CD14-positive monocyte (primary cell): ENCODE measurements at regions not wholly inside any gene's neighbourhood (a gene's known extent, or its start where the extent isn't known, plus 50 kb on each side); places are given as distances from the start of the nearest gene placed in this dataset.

Experiments
- DNase-seq, 3 donors: peaks; one replicate each; pipeline ENCODE4 v3.0.0-alpha.2; 2011 to 2022
- H2AFZ ChIP-seq: 2 replicates; pipeline ENCODE4 v1.6.0; 2012; ENCODE audit warnings: mild to moderate bottlenecking, low read depth, low read length, inconsistent platforms; ENCODE audit not compliant: insufficient read depth, poor library complexity, severe bottlenecking
- H3K27ac ChIP-seq, 2 donors: 1 replicate in 1 of 2; 2 replicates in 1 of 2; pipeline ENCODE4 v1.5.1; 2012 to 2013; ENCODE audit warnings: low read length in 2 of 2, control low read depth in 1 of 2, inconsistent platforms in 1 of 2, low read depth in 1 of 2, mild to moderate bottlenecking in 1 of 2
- H3K27me3 ChIP-seq, 2 donors: one replicate each; pipeline versions ENCODE4 v1.6.0 to v1.6.1; 2011 to 2013; ENCODE audit warnings: low read length in 2 of 2; ENCODE audit not compliant: control insufficient read depth in 2 of 2, insufficient read depth in 2 of 2
- H3K36me3 ChIP-seq, 2 donors: replicated peaks in 1 of 2; 1 replicate in 1 of 2; 2 replicates in 1 of 2; pipeline versions ENCODE4 v1.5.1 to v1.6.1; 2012 to 2013; ENCODE audit warnings: low read length in 2 of 2, control low read depth in 1 of 2, inconsistent platforms in 1 of 2, mild to moderate bottlenecking in 1 of 2; ENCODE audit not compliant: insufficient read depth in 2 of 2, control insufficient read depth in 1 of 2
- H3K4me1 ChIP-seq, 2 donors: 1 replicate in 1 of 2; 2 replicates in 1 of 2; pipeline versions ENCODE4 v1.5.1 to v1.6.1; 2012 to 2013; ENCODE audit warnings: low read length in 2 of 2, control low read depth in 1 of 2, inconsistent platforms in 1 of 2, mild to moderate bottlenecking in 1 of 2, moderate library complexity in 1 of 2; ENCODE audit not compliant: insufficient read depth in 2 of 2, control insufficient read depth in 1 of 2
- H3K4me2 ChIP-seq: replicated peaks from 2 replicates; pipeline ENCODE3; 2012; ENCODE audit warnings: low read length, moderate library complexity, mild to moderate bottlenecking; ENCODE audit not compliant: poor library complexity, severe bottlenecking; ENCODE audit errors: extremely low read depth
- H3K4me3 ChIP-seq, 3 experiments: fragments of 200-600 bp in 1 of 3; sonication (generic) in 1 of 3; replicated peaks in 1 of 3; 1 replicate in 2 of 3; 2 replicates in 1 of 3; pipeline ENCODE4 v1.5.1; 2011 to 2013; ENCODE audit warnings: low read length in 3 of 3, mild to moderate bottlenecking in 3 of 3, control low read depth in 2 of 3, low read depth in 2 of 3, inconsistent platforms in 1 of 3, moderate library complexity in 1 of 3
- H3K79me2 ChIP-seq: 2 replicates; pipeline ENCODE4 v1.6.0; 2012; ENCODE audit warnings: mild to moderate bottlenecking, control low read depth, inconsistent platforms, low read length, moderate library complexity; ENCODE audit not compliant: insufficient read depth
- H3K9ac ChIP-seq: 2 replicates; pipeline ENCODE4 v1.6.0; 2017; ENCODE audit warnings: low read length, mild to moderate bottlenecking; ENCODE audit not compliant: insufficient read depth, poor library complexity, severe bottlenecking
- H3K9me3 ChIP-seq, 2 donors: replicated peaks in 1 of 2; 1 replicate in 1 of 2; 2 replicates in 1 of 2; pipeline versions ENCODE4 v1.5.1 to v1.6.1; 2012 to 2013; ENCODE audit warnings: low read length in 2 of 2, control low read depth in 1 of 2; ENCODE audit not compliant: control insufficient read depth in 1 of 2, insufficient read depth in 1 of 2
- H4K20me1 ChIP-seq: 2 replicates; pipeline ENCODE4 v1.6.0; 2012; ENCODE audit warnings: mild to moderate bottlenecking, low read length, control low read depth, moderate library complexity; ENCODE audit not compliant: insufficient read depth
- H3K27ac Mint-ChIP-seq, 7 donors: one replicate each; pipeline ENCODE4 v1.8.0; 2020; ENCODE audit warnings: mild to moderate bottlenecking in 7 of 7, mixed read lengths in 7 of 7, moderate library complexity in 6 of 7, inconsistent platforms in 2 of 7
- H3K27me3 Mint-ChIP-seq, 3 donors: one replicate each; pipeline ENCODE4 v1.8.0; 2021 to 2022; ENCODE audit warnings: low read depth in 3 of 3, mild to moderate bottlenecking in 3 of 3, mixed read lengths in 3 of 3, moderate library complexity in 3 of 3, inconsistent platforms in 1 of 3
- H3K36me3 Mint-ChIP-seq, 2 donors: one replicate each; pipeline ENCODE4 v1.8.0; 2020; ENCODE audit warnings: mixed read lengths in 2 of 2, inconsistent platforms in 1 of 2, mild to moderate bottlenecking in 1 of 2
- H3K4me1 Mint-ChIP-seq: one replicate; pipeline ENCODE4 v1.8.0; 2020; ENCODE audit warnings: mild to moderate bottlenecking, mixed read lengths
- H3K4me3 Mint-ChIP-seq, 2 donors: one replicate each; pipeline ENCODE4 v1.8.0; 2020; ENCODE audit warnings: mild to moderate bottlenecking in 2 of 2, mixed read lengths in 2 of 2, moderate library complexity in 1 of 2
- H3K9me3 Mint-ChIP-seq, 7 donors: one replicate each; pipeline ENCODE4 v1.8.0; 2020 to 2022; ENCODE audit warnings: mixed read lengths in 7 of 7, mild to moderate bottlenecking in 6 of 7, moderate library complexity in 6 of 7, inconsistent platforms in 2 of 7
- WGBS: methylation state at CpG from one replicate; pipeline ENCODE4 v1.1.5; 2013; ENCODE audit warnings: missing lambda C conversion rate; ENCODE audit not compliant: insufficient coverage; 5-methylcytosine and 5-hydroxymethylcytosine counted together
- intact Hi-C, 2 donors: fragments of 100-400 bp; cut with micrococcal nuclease; formaldehyde crosslinking; loops; one replicate each; pipeline versions ENCODE4 v1.15.0 to v1.15.1; 2023
- TF ChIP-seq, protein P1 (sequence below): fragments of 200-600 bp; IDR thresholded peaks from one replicate; pipeline ENCODE4 v1.8.0; 2022; ENCODE audit warnings: antibody characterized with exemption, mild to moderate bottlenecking

GRCh38 chr2:139769633-139770032 lies 989.4 kb upstream of the NXPH2 start:
- H3K27ac ChIP-seq, result no peak overlapping the region
- Mint-ChIP-seq H3K4me1 (no peaks in the 10 kb centered on the region), H3K9me3 (peaks cover 0 to 4% (median 0%) of the 10 kb centered on the region in 7 donors), H3K27ac (no peak overlapping the region), H3K4me3 (no peak overlapping the region), H3K27me3 (no peaks in the 10 kb centered on the region), H3K36me3 (no peaks in the 10 kb centered on the region)
- no peaks in the 10 kb centered on the region for H3K36me3 ChIP-seq
- no peak for DNase-seq
- no CpG with 5 or more reads among the region's 1 CpG for WGBS
- no peaks in the 10 kb centered on the region for H3K4me1 ChIP-seq
- no peak overlapping the region for H3K4me2 ChIP-seq
- no peak overlapping the region for H3K9ac ChIP-seq
- H3K4me3 ChIP-seq, result no peak overlapping the region
- H3K79me2 ChIP-seq, result no peaks in the 10 kb centered on the region
- no peaks in the 10 kb centered on the region for H4K20me1 ChIP-seq
- no peak overlapping the region for H2AFZ ChIP-seq
- H3K9me3 ChIP-seq, result no peaks in the 10 kb centered on the region
- H3K27me3 ChIP-seq, result no peaks in the 10 kb centered on the region
- TF ChIP-seq, protein P1, sequence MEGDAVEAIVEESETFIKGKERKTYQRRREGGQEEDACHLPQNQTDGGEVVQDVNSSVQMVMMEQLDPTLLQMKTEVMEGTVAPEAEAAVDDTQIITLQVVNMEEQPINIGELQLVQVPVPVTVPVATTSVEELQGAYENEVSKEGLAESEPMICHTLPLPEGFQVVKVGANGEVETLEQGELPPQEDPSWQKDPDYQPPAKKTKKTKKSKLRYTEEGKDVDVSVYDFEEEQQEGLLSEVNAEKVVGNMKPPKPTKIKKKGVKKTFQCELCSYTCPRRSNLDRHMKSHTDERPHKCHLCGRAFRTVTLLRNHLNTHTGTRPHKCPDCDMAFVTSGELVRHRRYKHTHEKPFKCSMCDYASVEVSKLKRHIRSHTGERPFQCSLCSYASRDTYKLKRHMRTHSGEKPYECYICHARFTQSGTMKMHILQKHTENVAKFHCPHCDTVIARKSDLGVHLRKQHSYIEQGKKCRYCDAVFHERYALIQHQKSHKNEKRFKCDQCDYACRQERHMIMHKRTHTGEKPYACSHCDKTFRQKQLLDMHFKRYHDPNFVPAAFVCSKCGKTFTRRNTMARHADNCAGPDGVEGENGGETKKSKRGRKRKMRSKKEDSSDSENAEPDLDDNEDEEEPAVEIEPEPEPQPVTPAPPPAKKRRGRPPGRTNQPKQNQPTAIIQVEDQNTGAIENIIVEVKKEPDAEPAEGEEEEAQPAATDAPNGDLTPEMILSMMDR, result no peak
- intact Hi-C loops, result no loop called here

DNA sequence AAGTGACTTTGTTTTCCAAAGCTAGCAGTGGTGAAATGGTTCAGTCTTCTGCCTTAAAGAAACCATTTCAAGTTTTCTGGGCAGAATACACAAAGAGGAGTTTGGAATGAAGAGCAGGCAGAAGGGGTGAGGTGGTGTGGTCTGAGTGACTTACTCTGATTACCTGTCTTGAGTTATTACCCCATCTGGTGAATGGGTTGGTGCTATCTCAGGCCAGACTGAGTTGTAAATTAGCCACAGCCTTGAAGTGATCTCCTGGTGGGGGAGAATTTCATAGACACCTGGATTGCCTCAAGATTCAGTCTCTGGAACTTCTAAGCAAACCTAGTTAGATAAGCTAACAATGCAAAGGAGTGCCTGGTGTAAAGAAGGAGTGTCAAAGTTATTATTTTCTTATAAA lies 983.5 kb upstream of the NXPH2 start:
- H3K27me3 ChIP-seq, result no peaks in the 10 kb centered on the region
- Mint-ChIP-seq H3K9me3 (peaks cover 0 to 9% (median 2%) of the 10 kb centered on the region in 7 donors), H3K27me3 (no peaks in the 10 kb centered on the region), H3K27ac (no peak overlapping the region), H3K36me3 (no peaks in the 10 kb centered on the region), H3K4me1 (no peaks in the 10 kb centered on the region), H3K4me3 (no peak overlapping the region)
- no peak overlapping the region for H3K4me3 ChIP-seq
- no peaks in the 10 kb centered on the region for H4K20me1 ChIP-seq
- H3K4me1 ChIP-seq, result no peaks in the 10 kb centered on the region
- H3K9me3 ChIP-seq, result peaks cover 8 to 9% of the 10 kb centered on the region in 2 donors
- no peak overlapping the region for H3K27ac ChIP-seq
- TF ChIP-seq, protein P1, result no peak
- no peaks in the 10 kb centered on the region for H3K36me3 ChIP-seq
- no peaks in the 10 kb centered on the region for H3K79me2 ChIP-seq
- DNase-seq, result no peak
- no peak overlapping the region for H3K9ac ChIP-seq
- intact Hi-C loops, result no loop called here
- no peak overlapping the region for H2AFZ ChIP-seq
- H3K4me2 ChIP-seq, result no peak overlapping the region
